Epidermal melanocyte (primary cell): ENCODE measurements at regions not wholly inside any gene's neighbourhood (a gene's known extent, or its start where the extent isn't known, plus 50 kb on each side); places are given as distances from the start of the nearest gene placed in this dataset.

ENCODE experiments used
- DNase-seq: peaks from one replicate; pipeline ENCODE4 v3.0.0; 2011; ENCODE audit warnings: low spot score; ENCODE audit not compliant: insufficient read length

GRCh38 chr6:150537491-150537890, 62.2 kb upstream of the PLEKHG1 start:
- no peak for DNase-seq

GRCh38 chr6:150537893-150538292, 61.8 kb upstream of the PLEKHG1 start:
- peak; percentile 28 for DNase-seq

GRCh38 chr6:150539111-150539510, 60.6 kb upstream of the PLEKHG1 start:
- DNase-seq: no peak

- DNase-seq: no peak
These were observed 60.1 kb upstream of the PLEKHG1 start for GRCh38 chr6:150539568-150539967.

GRCh38 chr6:150541576-150541975, 58.1 kb upstream of the PLEKHG1 start:
- peak; percentile 36 for DNase-seq

- no peak for DNase-seq
These were observed 56.5 kb upstream of the PLEKHG1 start for GRCh38 chr6:150543178-150543577.

GRCh38 chr6:150544793-150545192, 54.9 kb upstream of the PLEKHG1 start:
- DNase-seq: no peak

GRCh38 chr6:150546457-150546856, 53.2 kb upstream of the PLEKHG1 start:
- no peak for DNase-seq

- DNase-seq: no peak
These were observed 52.0 kb upstream of the PLEKHG1 start for GRCh38 chr6:150547502-150548222.

GRCh38 chr6:150548330-150548729, 51.4 kb upstream of the PLEKHG1 start:
- DNase-seq: no peak

GRCh38 chr6:150549007-150549406, 50.7 kb upstream of the PLEKHG1 start:
- no peak for DNase-seq

- no peak for DNase-seq
These were observed 50.0 kb upstream of the PLEKHG1 start for GRCh38 chr6:150549674-150550101.
